GM12878 (cell line): ENCODE measurements at regions not wholly inside any gene's neighbourhood (a gene's known extent, or its start where the extent isn't known, plus 50 kb on each side); places are given as distances from the start of the nearest gene placed in this dataset.

Experiments used
- ATAC-seq: fragments of 200-7000 bp; cut with Tn5 transposase; 3 replicates; pipeline ENCODE4 v1.9.1; 2020; ENCODE audit warnings: mild to moderate bottlenecking, moderate library complexity
- BruUV-seq: library from RNA; stranded (reverse); fragments of 400-500 nt; replicated peaks from 2 replicates; lab custom pipeline; 2021; lab: Mats Ljungman, UMichigan
- CTCF ChIA-PET: fragments of 300-600 bp; sonication (Branson Sonifier 250); formaldehyde crosslinking; extraction: SDS; loops from one replicate; lab custom pipeline; 2021; ENCODE audit warnings: inconsistent platforms; lab: Yijun Ruan, JAX
- POLR2A ChIA-PET: fragments of 350-600 bp; formaldehyde crosslinking; extraction: SDS; loops from one replicate; lab custom pipeline; 2021; ENCODE audit warnings: inconsistent platforms; lab: Charles Lee
- RAD21 ChIA-PET: fragments of 300-600 bp; sonication (Branson Sonifier 250); formaldehyde crosslinking; loops from one replicate; lab custom pipeline; 2023; ENCODE audit warnings: antibody characterized with exemption; ENCODE audit not compliant: unreplicated experiment; lab: Charles Lee
- SMC1A ChIA-PET: fragments of 300-600 bp; sonication (Branson Sonifier 250); formaldehyde crosslinking; loops from one replicate; lab custom pipeline; 2023; ENCODE audit not compliant: unreplicated experiment, uncharacterized antibody; lab: Charles Lee
- DNase-seq: peaks from one replicate; pipeline ENCODE4 v3.0.0-alpha.2; 2011; ENCODE audit warnings: low read depth, low spot score
- FAIRE-seq: peaks from 3 replicates; lab custom pipeline; 2011; peaks lifted over from hg19 to GRCh38; lab: Jason Lieb, UNC
- H2AFZ ChIP-seq: 2 replicates; pipeline ENCODE4 v1.6.0; 2011; ENCODE audit warnings: low read depth, low read length, control low read depth; ENCODE audit not compliant: control insufficient read depth
- H3K27ac ChIP-seq: 2 replicates; pipeline ENCODE4 v1.5.1; 2011; ENCODE audit warnings: control low read depth; ENCODE audit not compliant: control insufficient read depth, insufficient read depth
- H3K27me3 ChIP-seq, 2 experiments: replicated peaks in 1 of 2; 2 replicates each; pipeline versions ENCODE4 v1.6.0 to v1.6.1; 2011; ENCODE audit warnings: low read length in 1 of 2; ENCODE audit not compliant: control insufficient read depth in 2 of 2, insufficient read depth in 2 of 2
- H3K36me3 ChIP-seq, 2 experiments: 2 replicates each; pipeline ENCODE4 v1.5.1; 2011; ENCODE audit warnings: low read length in 1 of 2; ENCODE audit not compliant: control insufficient read depth in 2 of 2, insufficient read depth in 2 of 2
- H3K4me1 ChIP-seq: 2 replicates; pipeline ENCODE4 v1.6.1; 2011; ENCODE audit warnings: mild to moderate bottlenecking, low read length, moderate library complexity, mixed read lengths; ENCODE audit not compliant: control insufficient read depth, insufficient read depth
- H3K4me2 ChIP-seq: 2 replicates; pipeline ENCODE4 v1.6.0; 2011; ENCODE audit warnings: control low read depth; ENCODE audit not compliant: control insufficient read depth, insufficient read depth
- H3K4me3 ChIP-seq: fragments of 200-600 bp; sonication (generic); 2 replicates; pipeline ENCODE4 v1.5.1; 2016
- H3K79me2 ChIP-seq: 2 replicates; pipeline ENCODE4 v1.6.0; 2011; ENCODE audit warnings: low read length; ENCODE audit not compliant: control insufficient read depth, insufficient read depth
- H3K9ac ChIP-seq: 2 replicates; pipeline ENCODE4 v1.8.0; 2011; ENCODE audit warnings: low read length, control low read depth, mixed read lengths; ENCODE audit not compliant: control insufficient read depth, insufficient read depth
- H3K9me3 ChIP-seq: replicated peaks from 3 replicates; pipeline ENCODE4 v1.5.1; 2011; ENCODE audit warnings: mild to moderate bottlenecking, low read length; ENCODE audit not compliant: control insufficient read depth, insufficient read depth
- H4K20me1 ChIP-seq: 2 replicates; pipeline ENCODE4 v1.6.0; 2011; ENCODE audit not compliant: control insufficient read depth, insufficient read depth
- BCLAF1 ChIP-seq: fragments of 450-650 bp; IDR thresholded peaks from 2 replicates; pipeline ENCODE4 v1.6.1; 2017; ENCODE audit warnings: antibody characterized with exemption, mild to moderate bottlenecking, moderate library complexity
- CREM ChIP-seq: IDR thresholded peaks from 2 replicates; pipeline ENCODE4 v1.6.1; 2014; ENCODE audit warnings: antibody characterized with exemption, low read depth
- SPI1 ChIP-seq: IDR thresholded peaks from 2 replicates; pipeline ENCODE4 v1.6.1; 2011; ENCODE audit warnings: low read depth, mild to moderate bottlenecking, low read length, moderate library complexity, borderline replicate concordance; ENCODE audit not compliant: insufficient read depth
- WGBS: methylation state at CpG from one replicate; pipeline ENCODE4 v1.1.6; 2016; ENCODE audit warnings: low lambda C conversion rate; ENCODE audit not compliant: insufficient replicate concordance, insufficient coverage; ENCODE audit errors: missing lambda C conversion rate; 5-methylcytosine and 5-hydroxymethylcytosine counted together
- in situ Hi-C: fragments of 300-500 bp; cut with MboI; formaldehyde crosslinking; loops from 9 replicates; pipeline ENCODE4 v1.14.3; 2018; ENCODE audit warnings: mixed read lengths
- intact Hi-C: fragments of 100-400 bp; cut with micrococcal nuclease; formaldehyde crosslinking; loops from one replicate; pipeline ENCODE4 v1.14.2; 2022; ENCODE audit not compliant: unreplicated experiment
- TF ChIP-seq, protein P1 (sequence below): fragments of 450-650 bp; IDR thresholded peaks from 2 replicates; pipeline ENCODE4 v1.6.1; 2017; ENCODE audit warnings: mild to moderate bottlenecking, moderate library complexity

DNA sequence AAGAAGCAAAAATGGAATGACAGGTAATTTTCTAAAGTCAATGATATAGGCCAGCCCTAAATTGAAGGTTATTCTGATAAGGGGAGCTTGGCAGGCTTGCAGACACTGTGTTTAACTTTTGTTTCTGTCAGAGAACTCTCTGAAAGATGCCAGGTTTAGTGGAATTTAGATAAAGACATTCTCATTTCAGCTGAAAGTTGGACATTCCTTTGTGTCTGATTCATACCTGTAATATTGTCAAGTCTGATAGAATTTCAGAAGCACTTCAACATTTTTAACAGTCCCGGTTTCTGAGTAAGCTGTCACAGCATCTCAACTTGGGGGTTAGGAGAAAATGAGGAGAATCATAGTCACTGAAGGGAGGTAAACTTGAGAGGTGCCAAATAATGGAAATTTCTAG is 84.0 kb downstream of the DIPK2A start:
- Histone ChIP-seq H3K36me3 (no peaks in the 10 kb centered on the region), H3K79me2 (no peaks in the 10 kb centered on the region), H3K27ac (no peak overlapping the region), H3K27me3 (no peaks in the 10 kb centered on the region; a peak in 1 of 4 replicates), H2AFZ (no peak overlapping the region), H3K9me3 (no peaks in the 10 kb centered on the region), H4K20me1 (no peaks in the 10 kb centered on the region), H3K4me1 (no peaks in the 10 kb centered on the region), H3K9ac (no peak overlapping the region), H3K4me3 (no peak overlapping the region), H3K4me2 (no peak overlapping the region)
- intact Hi-C loops, result no loop called here
- no TSS peak for BruUV-seq
- SMC1A ChIA-PET, result interaction anchor here (1.0 kb wide), 1 partner anchor 81 kb away, joined by 4 read pairs; no protein-coding TSS in a partner anchor
- 43% methylated on average over 1 of the region's 1 CpG for WGBS
- RAD21 ChIA-PET, result no interaction called here
- in situ Hi-C loops, result no loop called here
- DNase-seq (no peak), ATAC-seq (no peak), FAIRE-seq (no peak)
- POLR2A ChIA-PET, result no interaction called here
- TF ChIP-seq BCLAF1 (no peak), CREM (no peak), SPI1 (no peak)
- TF ChIP-seq, protein P1, sequence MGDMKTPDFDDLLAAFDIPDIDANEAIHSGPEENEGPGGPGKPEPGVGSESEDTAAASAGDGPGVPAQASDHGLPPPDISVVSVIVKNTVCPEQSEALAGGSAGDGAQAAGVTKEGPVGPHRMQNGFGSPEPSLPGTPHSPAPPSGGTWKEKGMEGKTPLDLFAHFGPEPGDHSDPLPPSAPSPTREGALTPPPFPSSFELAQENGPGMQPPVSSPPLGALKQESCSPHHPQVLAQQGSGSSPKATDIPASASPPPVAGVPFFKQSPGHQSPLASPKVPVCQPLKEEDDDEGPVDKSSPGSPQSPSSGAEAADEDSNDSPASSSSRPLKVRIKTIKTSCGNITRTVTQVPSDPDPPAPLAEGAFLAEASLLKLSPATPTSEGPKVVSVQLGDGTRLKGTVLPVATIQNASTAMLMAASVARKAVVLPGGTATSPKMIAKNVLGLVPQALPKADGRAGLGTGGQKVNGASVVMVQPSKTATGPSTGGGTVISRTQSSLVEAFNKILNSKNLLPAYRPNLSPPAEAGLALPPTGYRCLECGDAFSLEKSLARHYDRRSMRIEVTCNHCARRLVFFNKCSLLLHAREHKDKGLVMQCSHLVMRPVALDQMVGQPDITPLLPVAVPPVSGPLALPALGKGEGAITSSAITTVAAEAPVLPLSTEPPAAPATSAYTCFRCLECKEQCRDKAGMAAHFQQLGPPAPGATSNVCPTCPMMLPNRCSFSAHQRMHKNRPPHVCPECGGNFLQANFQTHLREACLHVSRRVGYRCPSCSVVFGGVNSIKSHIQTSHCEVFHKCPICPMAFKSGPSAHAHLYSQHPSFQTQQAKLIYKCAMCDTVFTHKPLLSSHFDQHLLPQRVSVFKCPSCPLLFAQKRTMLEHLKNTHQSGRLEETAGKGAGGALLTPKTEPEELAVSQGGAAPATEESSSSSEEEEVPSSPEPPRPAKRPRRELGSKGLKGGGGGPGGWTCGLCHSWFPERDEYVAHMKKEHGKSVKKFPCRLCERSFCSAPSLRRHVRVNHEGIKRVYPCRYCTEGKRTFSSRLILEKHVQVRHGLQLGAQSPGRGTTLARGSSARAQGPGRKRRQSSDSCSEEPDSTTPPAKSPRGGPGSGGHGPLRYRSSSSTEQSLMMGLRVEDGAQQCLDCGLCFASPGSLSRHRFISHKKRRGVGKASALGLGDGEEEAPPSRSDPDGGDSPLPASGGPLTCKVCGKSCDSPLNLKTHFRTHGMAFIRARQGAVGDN, result no peak
- CTCF ChIA-PET, result no interaction called here
